Epithelial cell of esophagus (primary cell): ENCODE measurements at regions not wholly inside any gene's neighbourhood (a gene's known extent, or its start where the extent isn't known, plus 50 kb on each side); places are given as distances from the start of the nearest gene placed in this dataset.
"Not testable (repeated sequence)": the region's sequence is repeated elsewhere in the genome, so short reads cannot be mapped to it uniquely, and the experiment has no call there.

Source experiments
- DNase-seq: peaks from one replicate; pipeline ENCODE4 v3.0.0; 2010; ENCODE audit warnings: low read depth
- H3K4me3 ChIP-seq: 2 replicates; pipeline ENCODE4 v1.5.1; 2011; ENCODE audit warnings: mild to moderate bottlenecking, low read length, control low read depth
- CTCF ChIP-seq: IDR thresholded peaks from 2 replicates; pipeline ENCODE4 v1.5.1; 2011; ENCODE audit warnings: low read depth, mild to moderate bottlenecking, low read length, control low read depth, inconsistent platforms; ENCODE audit not compliant: insufficient read depth; ENCODE audit errors: missing control alignments

GRCh38 chr4:146112389-146112788, 63.1 kb upstream of the LSM6 start:
- no peak for TF ChIP-seq CTCF
- no peak for DNase-seq
- H3K4me3 ChIP-seq, result no peak overlapping the region

GRCh38 chr4:146110871-146111485, 64.5 kb upstream of the LSM6 start:
- DNase-seq, result no peak
- no peak for TF ChIP-seq CTCF
- H3K4me3 ChIP-seq, result no peak overlapping the region

GRCh38 chr4:146108756-146109155, 66.8 kb upstream of the LSM6 start:
- no peak for TF ChIP-seq CTCF
- DNase-seq, result no peak
- no peak overlapping the region for H3K4me3 ChIP-seq

- no peak for TF ChIP-seq CTCF
- DNase-seq, result no peak
- no peak overlapping the region for H3K4me3 ChIP-seq
These were observed 67.8 kb upstream of the LSM6 start for GRCh38 chr4:146107587-146108240.

- H3K4me3 ChIP-seq, result no peak overlapping the region
- peak; percentile 2 for DNase-seq
These were observed 70.1 kb upstream of the LSM6 start for GRCh38 chr4:146105464-146105863.

GRCh38 chr4:146104541-146104940, 71.0 kb upstream of the LSM6 start:
- no peak for TF ChIP-seq CTCF
- DNase-seq, result no peak
- H3K4me3 ChIP-seq, result no peak overlapping the region

More at GRCh38 chr4:146105464-146105863, 70.1 kb upstream of the LSM6 start:
- no peak for TF ChIP-seq CTCF

- H3K4me3 ChIP-seq, DNase-seq: not testable (repeated sequence)
These were observed 71.5 kb upstream of the LSM6 start for GRCh38 chr4:146104052-146104451.
